ENCODE measurements at regions not wholly inside any gene's neighbourhood (a gene's known extent, or its start where the extent isn't known, plus 50 kb on each side); places are given as distances from the start of the nearest gene placed in this dataset.
"Not testable (repeated sequence)": the region's sequence is repeated elsewhere in the genome, so short reads cannot be mapped to it uniquely, and the experiment has no call there.

- DNase-seq (ENCODE audit: low spot score) = not testable (repeated sequence)
Observed at GRCh38 chr9:7309051-7309450, 490.5 kb downstream of the DMAC1 start.

DNA sequence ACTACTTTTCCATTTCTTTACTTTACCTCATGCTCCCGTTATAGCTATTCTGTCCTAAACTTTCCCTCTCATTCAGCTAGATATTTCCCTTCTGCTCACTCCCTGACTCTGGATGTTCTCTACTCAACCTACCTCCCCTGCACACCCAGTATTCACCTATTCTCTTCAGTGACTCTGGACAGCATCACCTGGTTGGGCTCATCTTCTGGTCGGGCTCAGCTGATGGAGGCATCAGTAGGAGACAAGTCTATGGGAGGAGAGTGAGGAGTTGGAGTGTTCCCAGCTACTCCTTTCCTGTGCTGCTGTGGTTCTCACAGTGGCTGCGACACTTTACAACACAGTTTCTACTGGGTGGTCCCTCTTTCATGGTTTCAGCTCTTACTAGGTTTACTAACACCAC, 493.9 kb downstream of the DMAC1 start:
- DNase-seq (ENCODE audit: low spot score) = no peak
- no peak for FAIRE-seq

More at GRCh38 chr9:7309051-7309450, 490.5 kb downstream of the DMAC1 start:
- FAIRE-seq = not testable (repeated sequence)

DNA sequence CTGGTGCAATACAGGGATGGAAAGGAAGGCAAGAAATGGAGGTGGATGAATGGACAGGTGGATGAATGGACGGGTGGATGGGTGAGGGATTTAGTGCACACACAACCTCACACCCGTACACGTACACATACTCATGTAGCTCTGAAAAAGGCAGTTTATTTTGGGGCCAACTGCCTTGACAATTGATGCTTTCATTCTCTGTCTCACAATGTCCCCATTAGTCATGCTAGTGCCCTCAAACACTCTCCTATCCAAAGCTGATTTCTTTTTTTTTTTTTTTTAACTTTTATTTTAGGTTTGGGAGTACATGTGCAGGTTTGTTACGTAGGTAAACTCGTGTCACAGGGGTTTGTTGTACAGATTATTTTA, 495.0 kb downstream of the DMAC1 start:
- DNase-seq (ENCODE audit: low spot score) = no peak
- no peak for FAIRE-seq

DNA sequence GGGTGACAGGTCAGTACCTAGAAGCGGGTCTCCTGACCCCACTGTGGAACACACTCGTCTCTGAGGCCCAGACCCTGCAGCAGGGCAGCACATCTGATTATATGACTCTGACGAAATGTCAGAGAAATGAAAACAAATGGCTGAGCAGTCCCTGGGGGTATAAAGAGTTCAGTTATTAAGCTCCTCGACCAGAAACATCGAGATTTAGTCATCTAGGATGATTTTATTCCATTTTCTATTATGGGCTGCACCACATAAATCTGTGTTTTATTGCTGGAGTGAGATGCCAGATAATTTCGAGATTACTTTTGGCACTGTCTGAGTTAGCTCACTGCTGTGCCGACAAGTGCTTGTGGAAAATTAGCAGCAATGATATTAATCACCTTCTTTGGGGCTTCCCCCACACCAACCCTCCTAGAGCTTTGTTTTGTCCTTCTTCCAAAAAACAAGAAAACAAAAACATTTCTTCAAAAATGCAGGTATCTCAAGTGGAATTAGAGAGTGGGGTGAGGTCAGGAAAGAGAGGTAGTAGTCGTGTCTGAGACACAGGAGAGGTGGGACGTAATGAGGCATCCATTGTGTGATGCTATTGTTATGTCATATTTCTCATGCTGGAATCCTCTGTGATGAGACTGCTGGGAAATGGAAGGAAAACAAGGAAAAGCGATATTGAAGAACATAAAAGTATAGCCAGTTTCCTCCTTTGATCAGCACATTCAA, 495.5 kb downstream of the DMAC1 start:
- FAIRE-seq (no peak), DNase-seq (ENCODE audit: low spot score) (no peak)

DNA sequence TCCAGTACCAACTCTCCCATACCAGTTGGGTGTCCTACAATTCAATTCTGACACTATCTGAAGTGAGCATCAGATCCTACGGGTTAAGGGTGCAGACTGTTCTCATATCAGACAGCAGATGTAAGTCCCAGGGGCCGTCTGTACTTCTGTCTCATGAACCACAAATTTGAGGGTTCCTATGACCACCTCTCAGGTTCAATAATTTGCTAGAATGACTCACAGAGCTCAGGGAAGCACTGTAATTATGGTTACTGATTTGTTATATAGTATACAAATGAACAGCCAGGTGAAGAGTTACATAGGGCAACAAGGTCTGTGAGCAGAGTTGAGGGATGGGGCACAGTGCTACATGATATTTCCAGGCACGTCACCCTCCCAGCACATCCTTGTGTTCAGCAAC, 499.1 kb downstream of the DMAC1 start:
- DNase-seq (ENCODE audit: low spot score) (no peak), FAIRE-seq (no peak)

GRCh38 chr9:7298123-7298522, 501.5 kb downstream of the DMAC1 start:
- no peak for FAIRE-seq

DNA sequence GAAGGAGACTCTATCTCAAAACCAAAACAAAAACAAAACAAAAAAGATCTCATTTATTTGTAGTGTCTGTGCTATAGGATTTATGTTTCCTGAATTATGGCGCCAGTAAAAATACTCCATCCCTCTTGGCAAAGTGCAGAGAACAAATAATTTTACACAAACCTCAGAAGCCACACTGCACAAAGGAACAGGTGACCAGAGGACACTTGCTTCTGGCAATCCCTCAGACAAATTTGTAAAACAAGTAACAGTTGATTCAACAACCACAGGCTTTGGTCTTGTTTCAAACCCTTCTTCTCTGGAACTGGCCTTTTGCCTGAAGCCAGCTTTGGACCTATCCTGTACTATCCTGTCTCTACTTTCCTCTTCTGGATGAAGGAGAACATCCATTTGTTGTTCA, 502.1 kb downstream of the DMAC1 start:
- DNase-seq (ENCODE audit: low spot score) = no peak
- FAIRE-seq = no peak

More at GRCh38 chr9:7298123-7298522, 501.5 kb downstream of the DMAC1 start:
- no peak for DNase-seq (ENCODE audit: low spot score)

GRCh38 chr9:7293091-7293490, 506.5 kb downstream of the DMAC1 start:
- FAIRE-seq (no peak), DNase-seq (ENCODE audit: low spot score) (no peak)

- DNase-seq (ENCODE audit: low spot score) = no peak
- FAIRE-seq = no peak
Observed at GRCh38 chr9:7289773-7290172, 509.8 kb downstream of the DMAC1 start.

DNA sequence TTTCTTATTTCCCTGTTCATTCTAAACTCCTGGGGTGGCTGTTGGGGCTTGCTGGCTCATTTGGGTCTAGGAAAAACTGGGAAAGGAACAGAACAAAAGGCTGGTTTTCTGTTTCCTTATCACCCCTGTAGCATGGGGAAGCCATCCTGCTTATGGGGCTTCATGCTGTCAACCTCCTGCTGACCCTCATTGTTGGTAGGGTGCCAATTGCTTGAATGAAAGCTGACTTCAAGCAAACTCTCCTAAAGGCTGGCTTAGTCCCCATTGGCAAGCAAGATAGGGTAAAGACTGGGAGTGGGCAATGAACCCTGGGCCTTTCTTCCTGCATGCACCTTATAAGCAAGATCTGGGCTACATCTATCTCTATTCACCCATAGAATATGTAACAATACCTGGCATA, 511.6 kb downstream of the DMAC1 start:
- no peak for DNase-seq (ENCODE audit: low spot score)
- FAIRE-seq = no peak

- no peak for DNase-seq (ENCODE audit: low spot score)
- FAIRE-seq = no peak
Observed at GRCh38 chr9:7287065-7287464, 512.5 kb downstream of the DMAC1 start.

- FAIRE-seq (no peak), DNase-seq (ENCODE audit: low spot score) (no peak)
Observed at GRCh38 chr9:7286101-7286500, 513.5 kb downstream of the DMAC1 start.

DNA sequence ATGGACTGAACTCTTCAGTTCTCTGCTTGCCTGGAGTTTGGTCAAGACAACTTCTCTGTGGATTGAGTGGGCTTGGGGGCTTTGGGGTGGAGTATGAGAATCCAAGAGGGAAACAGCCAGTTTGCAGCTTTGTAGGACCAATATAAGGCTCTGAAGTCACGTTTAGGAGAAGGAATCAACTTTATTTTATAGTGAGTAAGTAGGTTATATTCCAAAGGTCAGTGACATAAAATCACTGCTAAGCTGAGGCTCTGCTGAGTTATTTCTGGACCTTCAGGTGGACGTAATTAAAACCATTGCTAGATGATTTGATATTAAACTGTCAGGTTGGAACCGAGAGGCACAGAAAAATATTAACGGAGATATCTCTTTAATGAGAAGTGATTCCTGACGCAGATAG, 514.4 kb downstream of the DMAC1 start:
- DNase-seq (ENCODE audit: low spot score) (no peak), FAIRE-seq (no peak)

DNA sequence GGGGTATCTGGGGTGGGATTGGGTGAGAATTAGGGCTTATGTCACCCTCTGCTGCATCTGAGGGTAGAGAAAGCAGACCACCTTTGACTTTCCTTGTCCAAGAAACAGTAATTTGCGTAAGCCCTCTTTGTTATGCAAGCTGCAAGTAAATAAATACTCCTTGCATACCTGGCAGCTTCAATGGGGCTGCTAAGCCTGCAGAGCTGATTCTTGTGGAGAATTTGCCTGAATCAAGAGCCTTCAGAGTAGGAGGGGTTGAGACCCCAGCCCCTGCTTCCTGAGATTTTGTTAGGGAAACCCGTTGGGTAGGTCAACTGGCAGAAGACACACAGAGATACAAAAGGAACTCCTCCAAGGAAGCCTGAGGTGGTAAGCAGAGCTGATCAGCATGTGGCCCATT, 515.1 kb downstream of the DMAC1 start:
- DNase-seq (ENCODE audit: low spot score) (no peak), FAIRE-seq (no peak)

GRCh38 chr9:7284117-7284516, 515.5 kb downstream of the DMAC1 start:
- DNase-seq (ENCODE audit: low spot score) = no peak
- no peak for FAIRE-seq

DNA sequence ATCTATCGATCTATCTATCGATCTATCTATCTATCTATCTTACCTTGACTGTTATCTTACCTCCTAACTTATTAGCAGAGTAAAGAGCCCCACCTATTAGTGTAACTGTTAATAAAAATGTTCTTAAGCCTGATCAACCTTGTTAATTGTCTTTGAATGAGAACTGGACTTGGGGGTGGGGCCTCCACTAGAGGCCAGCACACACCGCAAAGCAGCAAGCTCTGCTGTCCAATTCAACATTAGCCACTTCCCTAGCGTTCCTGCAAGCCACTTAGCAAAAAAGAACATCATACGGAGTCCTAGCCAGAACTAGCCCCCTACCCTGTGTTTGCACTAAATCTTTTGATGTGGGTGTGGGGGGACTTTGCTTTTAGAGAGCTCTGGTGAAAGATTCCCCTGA, 515.8 kb downstream of the KDM4C start:
- no peak for DNase-seq (ENCODE audit: low spot score)
- FAIRE-seq = no peak

DNA sequence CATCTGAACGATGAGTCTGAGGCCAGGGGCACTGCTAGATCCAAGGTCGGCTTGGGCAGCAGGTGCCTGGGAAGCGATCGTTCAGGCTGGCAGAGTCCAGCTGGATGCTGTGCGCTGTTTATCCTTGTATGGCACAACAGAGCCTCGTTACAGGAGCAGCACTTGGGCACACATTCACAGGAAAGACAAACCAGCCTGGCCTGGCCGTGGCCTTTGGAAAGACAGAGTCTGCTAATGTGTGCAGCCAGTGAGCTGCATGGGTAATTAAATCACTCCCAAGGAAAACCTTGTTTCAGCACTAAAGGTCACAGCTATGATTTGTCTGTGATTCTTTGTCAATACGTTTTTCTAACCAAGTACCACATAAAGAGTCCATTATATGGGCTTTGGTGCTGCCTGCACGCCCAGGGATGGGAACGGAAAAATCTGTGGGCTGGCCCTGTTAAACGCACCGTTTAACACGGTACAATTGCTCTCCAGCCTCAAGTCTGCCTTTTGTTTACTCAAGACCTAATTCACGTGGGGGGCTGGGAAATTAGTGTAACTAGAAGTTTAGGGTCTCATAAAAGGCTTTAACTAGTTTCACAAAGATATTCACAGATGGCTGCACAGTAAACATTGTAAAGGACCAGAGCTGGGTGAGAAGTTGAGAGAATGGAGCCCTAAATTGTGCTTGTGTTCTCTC, 509.3 kb downstream of the KDM4C start:
- FAIRE-seq (no peak), DNase-seq (ENCODE audit: low spot score) (no peak)

- FAIRE-seq (no peak), DNase-seq (ENCODE audit: low spot score) (no peak)
Observed at GRCh38 chr9:7265181-7265580, 507.4 kb downstream of the KDM4C start.

- FAIRE-seq (no peak), DNase-seq (ENCODE audit: low spot score) (no peak)
Observed at GRCh38 chr9:7259544-7260241, 501.9 kb downstream of the KDM4C start.

GRCh38 chr9:7258688-7259396, 501.1 kb downstream of the KDM4C start:
- DNase-seq (ENCODE audit: low spot score) = no peak

DNA sequence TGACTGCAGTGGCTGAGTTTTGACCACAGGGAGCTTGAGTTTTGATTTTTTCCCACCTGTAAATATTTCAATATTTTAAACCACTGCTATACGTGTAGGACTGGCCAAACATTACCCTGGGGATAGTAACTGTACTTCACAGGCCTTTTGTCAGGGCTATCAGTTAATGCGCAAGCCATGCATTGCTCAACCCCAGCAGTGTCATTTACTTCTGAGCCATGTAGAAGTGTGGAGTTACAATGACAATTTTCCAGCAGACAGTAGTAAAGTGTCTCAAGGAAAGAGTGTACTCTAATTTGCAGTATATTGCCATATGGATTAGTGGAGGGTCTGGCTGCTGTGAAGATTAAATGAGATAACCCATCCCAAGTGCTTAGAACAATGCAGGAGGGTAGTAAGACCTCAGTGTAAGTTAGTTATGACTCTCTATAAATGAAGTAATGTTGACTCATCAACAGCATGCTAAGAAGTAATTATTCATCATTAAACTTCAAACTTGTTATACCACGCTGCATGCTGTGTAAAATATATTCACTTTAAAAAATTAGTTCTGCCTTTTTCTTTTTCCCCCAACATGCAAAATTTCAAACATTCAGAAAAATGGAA, 489.2 kb downstream of the KDM4C start:
- FAIRE-seq (no peak), DNase-seq (ENCODE audit: low spot score) (no peak)

More at GRCh38 chr9:7258688-7259396, 501.1 kb downstream of the KDM4C start:
- no peak for FAIRE-seq
